ENCODE measurements at regions not wholly inside any gene's neighbourhood (a gene's known extent, or its start where the extent isn't known, plus 50 kb on each side); places are given as distances from the start of the nearest gene placed in this dataset.

- DNase-seq (ENCODE audit: low spot score): no peak
These were observed 51.3 kb downstream of the KRTAP19-8 start for GRCh38 chr21:30986965-30987364.

- peak; percentile 14 for DNase-seq (ENCODE audit: low spot score)
These were observed 53.4 kb downstream of the KRTAP19-8 start for GRCh38 chr21:30984889-30985288.

GRCh38 chr21:30981403-30981802 lies 56.9 kb downstream of the KRTAP19-8 start:
- no peak for DNase-seq (ENCODE audit: low spot score)

- no peak for DNase-seq (ENCODE audit: low spot score)
These were observed 59.2 kb downstream of the KRTAP19-8 start for GRCh38 chr21:30979054-30979453.

GRCh38 chr21:30964283-30964682 lies 74.0 kb downstream of the KRTAP19-8 start:
- no peak for DNase-seq (ENCODE audit: low spot score)

GRCh38 chr21:30963502-30963901 lies 74.8 kb downstream of the KRTAP19-8 start:
- DNase-seq (ENCODE audit: low spot score): no peak

- peak; percentile 23 for DNase-seq (ENCODE audit: low spot score)
These were observed 76.3 kb downstream of the KRTAP19-8 start for GRCh38 chr21:30962013-30962412.

- DNase-seq (ENCODE audit: low spot score): no peak
These were observed 77.4 kb upstream of the KRTAP11-1 start for GRCh38 chr21:30958741-30959140.

- DNase-seq (ENCODE audit: low spot score): no peak
These were observed 75.6 kb upstream of the KRTAP11-1 start for GRCh38 chr21:30957010-30957409.

GRCh38 chr21:30953605-30954004 lies 72.2 kb upstream of the KRTAP11-1 start:
- no peak for DNase-seq (ENCODE audit: low spot score)

GRCh38 chr21:30947141-30947540 lies 65.8 kb upstream of the KRTAP11-1 start:
- DNase-seq (ENCODE audit: low spot score): no peak

- DNase-seq (ENCODE audit: low spot score): no peak
These were observed 62.5 kb upstream of the KRTAP11-1 start for GRCh38 chr21:30943920-30944319.

GRCh38 chr21:30943243-30943642 lies 61.9 kb upstream of the KRTAP11-1 start:
- DNase-seq (ENCODE audit: low spot score): no peak

- no peak for DNase-seq (ENCODE audit: low spot score)
These were observed 60.8 kb upstream of the KRTAP11-1 start for GRCh38 chr21:30942192-30942591.

- no peak for DNase-seq (ENCODE audit: low spot score)
These were observed 54.8 kb upstream of the KRTAP11-1 start for GRCh38 chr21:30936207-30936606.

GRCh38 chr21:30935889-30936168 lies 54.4 kb upstream of the KRTAP11-1 start:
- DNase-seq (ENCODE audit: low spot score): no peak

- DNase-seq (ENCODE audit: low spot score): no peak
These were observed 53.9 kb upstream of the KRTAP11-1 start for GRCh38 chr21:30935121-30935888.

- no peak for DNase-seq (ENCODE audit: low spot score)
These were observed 51.3 kb upstream of the KRTAP11-1 start for GRCh38 chr21:30932686-30933085.

Measured in SW480 (cell line).